Activated CD8-positive, alpha-beta memory T cell treated with anti-CD3 and anti-CD28 coated beads, Interleukin-2, amount 50 U/mL, for 24 hours (primary cell): ENCODE measurements at regions not wholly inside any gene's neighbourhood (a gene's known extent, or its start where the extent isn't known, plus 50 kb on each side); places are given as distances from the start of the nearest gene placed in this dataset.
"Not testable (repeated sequence)": the region's sequence is repeated elsewhere in the genome, so short reads cannot be mapped to it uniquely, and the experiment has no call there.

Experiments
- DNase-seq: peaks from one replicate; pipeline ENCODE4 v3.0.0-alpha.2; 2020; ENCODE audit errors: extremely low read depth

GRCh38 chr21:35573472-35574374, 486.6 kb downstream of the SETD4 start:
- no peak for DNase-seq

DNA sequence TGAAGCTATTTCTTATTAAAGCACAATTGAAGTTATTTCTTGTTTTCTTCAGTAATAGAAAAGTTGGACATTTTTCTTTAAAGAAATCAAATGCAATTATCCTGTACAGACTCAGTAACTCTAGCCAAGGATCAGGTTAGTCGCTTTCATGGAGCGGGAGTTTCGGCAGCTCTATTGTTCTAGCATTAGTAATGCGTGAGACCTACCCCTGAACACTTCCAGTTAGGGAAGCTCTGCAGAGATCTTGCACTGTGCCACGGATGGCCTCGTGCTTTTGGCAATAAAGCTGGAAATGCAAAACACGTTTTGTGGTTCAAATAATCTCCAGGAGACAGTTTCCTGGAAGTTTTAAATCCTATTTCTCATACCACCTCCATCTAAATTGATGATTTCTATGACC, 488.4 kb downstream of the SETD4 start:
- DNase-seq = no peak

- no peak for DNase-seq
Measured at GRCh38 chr21:35568643-35569042, 491.7 kb downstream of the SETD4 start.

DNA sequence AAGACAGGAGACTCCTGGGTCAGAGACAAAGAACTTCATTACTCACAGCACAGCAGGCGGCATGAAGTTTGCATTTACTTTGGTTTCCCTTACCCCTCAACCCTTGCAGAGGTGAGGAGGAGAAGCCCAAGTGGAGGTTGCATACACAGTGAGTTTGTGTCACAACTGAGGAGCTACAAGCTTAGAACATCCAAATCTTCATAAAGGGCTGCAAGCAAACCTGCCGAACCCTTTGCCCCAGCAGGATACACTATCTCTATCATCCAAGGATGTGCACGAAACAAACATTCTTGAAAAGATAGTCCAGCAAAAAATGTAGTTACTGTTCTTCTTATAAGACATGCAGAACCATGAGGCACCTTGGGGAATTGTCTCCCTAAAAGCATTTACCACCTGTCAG, 493.5 kb downstream of the SETD4 start:
- no peak for DNase-seq

DNA sequence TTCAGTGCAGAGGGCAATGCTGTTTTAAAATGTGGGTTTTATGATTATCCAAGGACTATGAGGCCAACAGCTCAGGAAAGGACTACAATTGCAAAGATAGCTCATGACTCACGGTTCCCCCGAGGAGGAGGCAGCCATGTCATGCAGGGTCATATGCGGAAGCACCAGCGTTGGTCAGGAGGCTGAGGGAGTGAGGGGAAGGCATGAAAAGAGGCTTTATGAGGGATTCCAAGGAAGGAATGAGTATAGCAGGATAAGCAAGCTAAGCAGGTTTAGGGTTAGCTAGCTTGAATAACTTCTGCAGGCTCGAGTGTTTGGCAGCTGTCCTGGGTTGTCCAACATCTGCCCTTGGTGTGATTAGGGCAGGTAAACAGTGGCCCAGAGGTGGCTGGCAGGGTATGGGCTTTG, 495.1 kb downstream of the SETD4 start:
- no peak for DNase-seq

GRCh38 chr21:35563885-35564451, 496.4 kb downstream of the SETD4 start:
- DNase-seq = no peak

DNA sequence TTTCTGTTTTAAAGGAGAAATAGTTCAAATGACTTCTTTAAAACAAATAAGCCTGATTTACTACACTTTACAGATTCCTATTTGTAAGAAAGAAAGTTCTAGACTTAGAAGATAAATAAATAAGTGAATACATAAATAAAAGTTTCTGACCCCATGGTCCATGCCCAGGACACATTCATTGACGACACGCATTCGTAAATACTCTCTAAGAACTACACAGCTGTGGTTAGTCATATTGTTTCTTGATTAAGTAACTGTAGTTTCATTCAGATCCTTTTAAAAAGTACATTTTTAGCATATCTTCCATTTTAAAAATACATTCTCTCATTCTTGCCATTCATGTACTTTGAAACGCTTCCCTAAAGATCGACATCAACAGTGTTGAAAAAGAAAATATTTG, 497.4 kb downstream of the SETD4 start:
- no peak for DNase-seq

- DNase-seq = no peak
Measured at GRCh38 chr21:35561116-35561515, 499.2 kb downstream of the SETD4 start.

GRCh38 chr21:35559829-35560225, 500.5 kb downstream of the SETD4 start:
- DNase-seq = no peak

DNA sequence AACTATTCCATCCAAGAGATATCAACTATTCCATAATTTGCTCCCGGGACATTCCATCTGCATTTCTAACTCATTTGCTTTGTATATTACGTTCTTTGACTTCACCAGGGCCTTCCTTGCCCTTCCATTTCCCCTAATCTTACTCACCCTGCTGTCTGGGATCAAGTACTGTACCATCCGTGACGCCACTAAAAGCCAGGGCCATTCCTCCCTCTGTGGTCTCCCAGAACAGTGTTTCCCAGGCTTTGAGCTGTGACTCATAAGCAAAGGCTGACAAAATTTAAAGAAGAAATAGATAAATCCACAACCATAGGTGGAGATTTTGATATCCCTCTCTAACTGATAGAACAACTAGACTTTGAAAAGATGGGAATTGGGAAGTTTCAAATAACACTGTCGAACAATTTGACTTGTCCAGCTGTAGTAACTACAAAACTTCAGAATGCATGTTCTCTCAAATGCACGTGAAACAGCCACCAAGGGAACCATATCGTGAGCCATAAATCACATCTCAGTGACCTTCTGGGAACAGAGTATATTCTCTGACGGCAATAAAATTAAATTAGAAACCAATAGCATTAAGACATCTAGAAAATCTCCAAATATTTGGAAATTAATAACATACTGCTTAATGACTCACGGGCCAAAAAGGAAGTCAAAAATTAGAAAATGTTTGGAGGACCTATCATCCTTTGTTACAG, 501.0 kb downstream of the SETD4 start:
- DNase-seq = no peak

GRCh38 chr21:35556536-35556935, 503.8 kb downstream of the SETD4 start:
- DNase-seq = no peak

DNA sequence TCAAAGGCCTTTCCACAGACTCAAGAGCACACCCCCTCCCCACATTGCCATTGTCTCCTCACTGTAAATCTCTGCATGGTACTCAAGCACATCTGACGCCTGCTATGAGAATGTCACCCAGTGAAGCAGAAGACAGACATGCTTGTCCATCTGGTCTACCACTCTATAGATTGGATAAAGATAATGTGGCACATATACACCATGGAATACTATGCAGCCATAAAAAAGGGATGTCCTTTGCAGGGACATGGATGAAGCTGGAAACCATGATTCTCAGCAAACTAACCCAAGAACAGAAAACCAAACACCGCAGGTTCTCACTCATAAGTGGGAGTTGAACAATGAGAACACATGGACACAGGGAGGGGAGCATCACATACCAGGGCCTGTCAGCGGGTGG, 503.4 kb upstream of the RUNX1 start:
- not testable (repeated sequence) for DNase-seq

DNA sequence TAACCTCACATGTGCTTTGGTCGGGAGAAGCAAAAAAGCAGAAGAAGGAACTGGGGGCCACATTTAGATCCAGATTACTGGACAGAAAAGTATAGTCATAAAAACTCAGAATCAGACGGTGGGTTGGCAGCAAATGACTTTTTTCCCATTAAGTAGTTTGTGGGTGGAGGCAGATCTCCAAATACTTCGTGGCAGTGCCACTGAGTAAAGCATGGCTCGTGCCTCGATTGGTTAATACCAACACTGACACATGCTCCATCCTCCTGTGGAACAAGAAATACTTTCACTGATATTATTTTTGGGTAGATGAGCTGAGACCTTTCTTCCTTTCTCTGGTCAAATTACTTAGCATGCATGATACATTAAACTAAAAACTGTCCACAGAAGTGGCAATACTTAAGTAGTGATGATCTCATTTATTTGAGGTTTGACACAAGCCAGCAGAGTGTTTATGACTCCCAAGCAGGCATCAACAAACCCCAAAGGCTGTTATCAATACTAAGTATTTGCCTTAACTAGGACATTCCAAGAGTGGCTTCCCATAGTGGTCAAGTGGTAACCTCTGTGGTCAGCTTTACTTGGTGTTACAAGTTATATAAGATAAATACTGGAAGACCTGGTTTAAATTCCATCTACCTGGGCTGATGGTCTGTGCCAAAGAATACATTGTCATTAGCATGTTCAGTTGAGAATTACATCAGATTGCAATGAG, 500.0 kb upstream of the RUNX1 start:
- DNase-seq = no peak

GRCh38 chr21:35547946-35548774, 499.1 kb upstream of the RUNX1 start:
- DNase-seq = no peak

DNA sequence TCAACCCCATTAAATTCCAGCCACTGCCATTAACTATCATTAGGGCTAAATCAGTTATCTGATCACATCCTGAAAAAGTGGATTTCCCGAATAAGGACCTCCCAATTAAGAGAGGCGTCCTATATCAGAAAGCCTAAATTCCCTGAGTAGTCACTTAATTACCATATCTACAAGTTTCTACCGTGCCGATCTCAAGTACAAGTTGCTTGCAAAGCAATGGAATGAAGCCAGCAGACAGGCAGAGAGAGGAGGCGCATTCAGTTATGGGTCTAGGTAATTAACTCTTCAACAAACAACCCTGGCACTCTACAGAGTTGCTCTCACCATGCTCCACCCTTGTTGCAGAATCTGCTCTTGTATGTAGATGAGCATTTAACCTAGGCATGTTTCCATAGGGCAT, 494.6 kb upstream of the RUNX1 start:
- no peak for DNase-seq

DNA sequence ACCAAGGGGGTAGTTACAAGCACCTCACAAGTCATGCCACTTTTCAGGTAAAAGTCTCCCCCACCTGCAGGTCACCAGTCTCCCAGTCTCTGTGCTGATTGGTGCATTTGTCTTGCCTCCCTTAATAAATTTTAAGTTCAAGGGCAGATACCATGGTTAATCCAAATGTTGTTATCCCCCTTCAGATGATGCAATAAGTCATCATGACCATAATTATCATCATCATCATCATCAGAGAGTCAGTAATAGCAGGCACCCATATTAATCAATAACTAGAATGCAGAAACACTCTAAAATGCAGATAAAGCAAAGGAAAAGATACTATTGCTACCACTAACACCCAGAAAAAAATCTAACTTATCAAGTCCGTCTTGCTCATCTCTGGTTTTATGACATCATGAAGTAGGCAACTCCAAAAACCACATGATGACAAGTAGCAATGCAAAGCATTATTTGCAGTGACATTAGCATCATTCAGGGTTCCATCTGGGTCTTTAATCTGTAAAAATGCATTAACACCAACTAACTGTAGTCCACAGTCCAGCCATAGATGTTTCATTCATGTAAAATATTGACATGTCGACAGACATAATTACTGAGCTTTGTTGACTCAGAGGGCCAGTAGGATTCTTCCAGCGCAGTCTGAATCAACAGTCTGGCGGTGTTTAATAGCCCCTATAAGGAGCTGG, 492.0 kb upstream of the RUNX1 start:
- no peak for DNase-seq

- no peak for DNase-seq
Measured at GRCh38 chr21:35538386-35538785, 489.3 kb upstream of the RUNX1 start.

- DNase-seq = no peak
Measured at GRCh38 chr21:35537604-35538003, 488.5 kb upstream of the RUNX1 start.

GRCh38 chr21:35533893-35534292, 484.8 kb upstream of the RUNX1 start:
- DNase-seq = no peak

DNA sequence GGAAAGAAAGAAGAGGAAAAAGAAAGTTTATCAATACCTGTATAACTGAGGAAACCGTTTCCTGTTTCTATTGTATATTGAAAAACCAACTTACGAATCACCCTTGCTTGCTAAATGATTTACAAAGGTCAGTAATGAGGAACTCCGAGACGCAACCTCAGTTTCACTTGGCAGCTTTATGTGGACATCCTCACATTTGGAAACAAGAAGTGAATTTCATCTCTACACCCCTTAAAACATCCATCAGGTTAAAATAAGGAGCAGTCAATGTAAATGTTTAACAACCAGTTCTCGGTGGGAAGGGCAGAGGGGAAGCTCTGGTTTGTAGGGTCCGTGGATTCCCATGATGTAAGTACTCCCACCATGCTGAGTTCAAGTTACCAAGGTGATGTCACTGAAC, 481.7 kb upstream of the RUNX1 start:
- no peak for DNase-seq
